ENCODE measurements at regions not wholly inside any gene's neighbourhood (a gene's known extent, or its start where the extent isn't known, plus 50 kb on each side); places are given as distances from the start of the nearest gene placed in this dataset.
"Not testable (repeated sequence)": the region's sequence is repeated elsewhere in the genome, so short reads cannot be mapped to it uniquely, and the experiment has no call there.

- not testable (repeated sequence) for TF ChIP-seq POLR2AphosphoS5, CTCF (IDR thresholded peaks at IDR 0.05)
Measured at GRCh38 chr9:64117329-64117728, 1167.7 kb downstream of the FOXD4L5 start.
